Testis (tissue), 2 donors: ENCODE measurements at regions not wholly inside any gene's neighbourhood (a gene's known extent, or its start where the extent isn't known, plus 50 kb on each side); places are given as distances from the start of the nearest gene placed in this dataset.

Experiments used
- POLR2A ChIP-seq: fragments of 450-650 bp; IDR thresholded peaks from one replicate; pipeline ENCODE4 v1.6.1; 2017; ENCODE audit warnings: antibody characterized with exemption, mild to moderate bottlenecking, moderate library complexity
- TF ChIP-seq, protein P1 (sequence below), 3 experiments: fragments of 450-650 bp in 2 of 3; fragments of 200-600 bp in 1 of 3; sonication (generic) in 1 of 3; IDR thresholded peaks; one replicate each; pipeline ENCODE4 v1.5.1; 2016 to 2019; ENCODE audit warnings: antibody characterized with exemption in 3 of 3, mild to moderate bottlenecking in 2 of 3, moderate library complexity in 1 of 3

DNA sequence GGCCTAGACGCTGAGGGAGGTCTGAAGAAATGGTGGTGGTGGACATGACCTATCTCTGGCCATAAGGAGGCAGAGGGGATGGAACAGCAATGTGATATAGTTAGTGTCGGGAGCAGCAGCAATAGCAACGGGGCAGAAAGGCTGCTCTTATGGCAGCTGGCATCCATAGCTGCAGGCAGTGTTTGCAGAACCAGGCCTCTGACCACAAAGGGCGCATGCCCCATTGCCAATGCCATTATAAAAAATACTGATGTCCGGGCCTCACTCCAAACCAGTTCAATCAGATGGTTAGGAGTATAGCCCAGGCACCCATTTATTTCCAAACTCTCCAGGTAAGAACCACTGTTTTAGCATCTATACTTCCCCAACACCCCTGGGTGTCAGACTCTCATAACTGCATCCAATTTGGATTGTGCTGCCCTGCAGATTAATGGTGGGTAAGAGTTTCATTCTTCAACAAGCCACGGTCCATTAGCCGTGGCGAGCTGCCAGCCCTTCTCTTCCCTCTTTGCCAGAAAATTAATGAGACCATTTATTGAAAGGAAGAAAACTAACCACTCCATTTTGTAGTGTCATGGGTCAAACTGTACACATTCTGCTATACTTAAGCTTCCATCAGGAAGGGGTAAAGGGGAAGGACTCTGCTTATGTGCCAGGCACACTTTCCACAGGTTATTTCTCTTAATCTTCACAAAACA, 72.8 kb upstream of the SPON1 start:
- TF ChIP-seq, protein P1, sequence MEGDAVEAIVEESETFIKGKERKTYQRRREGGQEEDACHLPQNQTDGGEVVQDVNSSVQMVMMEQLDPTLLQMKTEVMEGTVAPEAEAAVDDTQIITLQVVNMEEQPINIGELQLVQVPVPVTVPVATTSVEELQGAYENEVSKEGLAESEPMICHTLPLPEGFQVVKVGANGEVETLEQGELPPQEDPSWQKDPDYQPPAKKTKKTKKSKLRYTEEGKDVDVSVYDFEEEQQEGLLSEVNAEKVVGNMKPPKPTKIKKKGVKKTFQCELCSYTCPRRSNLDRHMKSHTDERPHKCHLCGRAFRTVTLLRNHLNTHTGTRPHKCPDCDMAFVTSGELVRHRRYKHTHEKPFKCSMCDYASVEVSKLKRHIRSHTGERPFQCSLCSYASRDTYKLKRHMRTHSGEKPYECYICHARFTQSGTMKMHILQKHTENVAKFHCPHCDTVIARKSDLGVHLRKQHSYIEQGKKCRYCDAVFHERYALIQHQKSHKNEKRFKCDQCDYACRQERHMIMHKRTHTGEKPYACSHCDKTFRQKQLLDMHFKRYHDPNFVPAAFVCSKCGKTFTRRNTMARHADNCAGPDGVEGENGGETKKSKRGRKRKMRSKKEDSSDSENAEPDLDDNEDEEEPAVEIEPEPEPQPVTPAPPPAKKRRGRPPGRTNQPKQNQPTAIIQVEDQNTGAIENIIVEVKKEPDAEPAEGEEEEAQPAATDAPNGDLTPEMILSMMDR (IDR thresholded peaks at IDR 0.05): no peak
- TF ChIP-seq POLR2A: no peak
